ENCODE measurements at regions not wholly inside any gene's neighbourhood (a gene's known extent, or its start where the extent isn't known, plus 50 kb on each side); places are given as distances from the start of the nearest gene placed in this dataset.

DNA sequence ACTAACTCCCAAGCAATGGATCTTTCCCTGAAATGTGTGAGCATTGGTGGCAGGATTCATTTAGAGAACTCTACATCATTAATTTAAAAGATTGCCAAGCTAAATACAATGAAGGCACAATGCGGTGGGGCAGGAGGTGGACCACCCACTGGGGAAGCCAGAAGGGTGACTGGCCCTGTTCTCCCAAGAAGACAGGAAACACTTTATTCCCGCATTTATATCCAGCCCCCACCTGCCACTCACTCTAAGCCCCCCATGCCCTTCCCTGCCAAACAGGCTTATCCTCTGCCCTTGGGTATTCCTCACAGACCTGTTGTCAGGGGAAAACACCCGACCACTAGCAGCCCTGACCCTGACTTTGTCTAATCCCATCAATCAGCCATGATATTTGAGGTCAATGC lies 189.1 kb upstream of the UBL3 start:
- TF ChIP-seq, protein P1, sequence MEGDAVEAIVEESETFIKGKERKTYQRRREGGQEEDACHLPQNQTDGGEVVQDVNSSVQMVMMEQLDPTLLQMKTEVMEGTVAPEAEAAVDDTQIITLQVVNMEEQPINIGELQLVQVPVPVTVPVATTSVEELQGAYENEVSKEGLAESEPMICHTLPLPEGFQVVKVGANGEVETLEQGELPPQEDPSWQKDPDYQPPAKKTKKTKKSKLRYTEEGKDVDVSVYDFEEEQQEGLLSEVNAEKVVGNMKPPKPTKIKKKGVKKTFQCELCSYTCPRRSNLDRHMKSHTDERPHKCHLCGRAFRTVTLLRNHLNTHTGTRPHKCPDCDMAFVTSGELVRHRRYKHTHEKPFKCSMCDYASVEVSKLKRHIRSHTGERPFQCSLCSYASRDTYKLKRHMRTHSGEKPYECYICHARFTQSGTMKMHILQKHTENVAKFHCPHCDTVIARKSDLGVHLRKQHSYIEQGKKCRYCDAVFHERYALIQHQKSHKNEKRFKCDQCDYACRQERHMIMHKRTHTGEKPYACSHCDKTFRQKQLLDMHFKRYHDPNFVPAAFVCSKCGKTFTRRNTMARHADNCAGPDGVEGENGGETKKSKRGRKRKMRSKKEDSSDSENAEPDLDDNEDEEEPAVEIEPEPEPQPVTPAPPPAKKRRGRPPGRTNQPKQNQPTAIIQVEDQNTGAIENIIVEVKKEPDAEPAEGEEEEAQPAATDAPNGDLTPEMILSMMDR (IDR thresholded peaks at IDR 0.05) = no peak
- TF ChIP-seq POLR2A (IDR thresholded peaks at IDR 0.05) (no peak), EP300 (IDR thresholded peaks at IDR 0.05) (no peak)

Measured in tibial nerve (tissue), 4 donors.